Smooth muscle cell (in vitro differentiated cells): ENCODE measurements at regions not wholly inside any gene's neighbourhood (a gene's known extent, or its start where the extent isn't known, plus 50 kb on each side); places are given as distances from the start of the nearest gene placed in this dataset.
"Not testable (repeated sequence)": the region's sequence is repeated elsewhere in the genome, so short reads cannot be mapped to it uniquely, and the experiment has no call there.

Experiments
- DNase-seq: peaks from one replicate; lab custom pipeline; 2025; ENCODE audit not compliant: unreplicated experiment; lab: John Stamatoyannopoulos, UW
- H2AFZ ChIP-seq: fragments of 200-600 bp; sonication (generic); 2 replicates; pipeline ENCODE4 v1.6.0; 2016; ENCODE audit warnings: antibody characterized with exemption, low read depth, mild to moderate bottlenecking
- H3F3A ChIP-seq: fragments of 200-600 bp; sonication (generic); 2 replicates; pipeline ENCODE4 v1.6.0; 2017; ENCODE audit warnings: antibody characterized with exemption, low read depth
- H3K27ac ChIP-seq: fragments of 200-600 bp; sonication (generic); 2 replicates; pipeline ENCODE4 v1.5.1; 2016; ENCODE audit warnings: low read depth, mild to moderate bottlenecking
- H3K27me3 ChIP-seq: fragments of 200-600 bp; sonication (generic); 2 replicates; pipeline ENCODE4 v1.6.1; 2016; ENCODE audit warnings: low read depth, mild to moderate bottlenecking
- H3K36me3 ChIP-seq: fragments of 200-600 bp; sonication (generic); 2 replicates; pipeline ENCODE4 v1.5.1; 2016; ENCODE audit warnings: low read depth
- H3K4me1 ChIP-seq: fragments of 200-600 bp; sonication (generic); 2 replicates; pipeline ENCODE4 v1.5.1; 2016; ENCODE audit warnings: low read depth
- H3K4me2 ChIP-seq: fragments of 200-600 bp; sonication (generic); 2 replicates; pipeline ENCODE4 v1.6.0; 2016; ENCODE audit warnings: mild to moderate bottlenecking
- H3K4me3 ChIP-seq: fragments of 200-600 bp; sonication (generic); 2 replicates; pipeline ENCODE4 v1.5.1; 2016; ENCODE audit warnings: mild to moderate bottlenecking
- H3K79me2 ChIP-seq: fragments of 200-600 bp; sonication (generic); 2 replicates; pipeline ENCODE4 v1.6.0; 2016; ENCODE audit warnings: low read depth, mild to moderate bottlenecking
- H3K9ac ChIP-seq: fragments of 200-600 bp; sonication (generic); 2 replicates; pipeline ENCODE4 v1.6.0; 2016; ENCODE audit warnings: low read depth
- H3K9me3 ChIP-seq: fragments of 200-600 bp; sonication (generic); replicated peaks from 2 replicates; pipeline ENCODE4 v1.5.1; 2016; ENCODE audit warnings: low read depth
- H4K20me1 ChIP-seq: fragments of 200-600 bp; sonication (generic); 2 replicates; pipeline ENCODE4 v1.6.0; 2016; ENCODE audit warnings: low read depth
- CTCF ChIP-seq: fragments of 200-600 bp; sonication (generic); IDR thresholded peaks from 2 replicates; pipeline ENCODE4 v1.5.1; 2017; ENCODE audit warnings: borderline replicate concordance, mild to moderate bottlenecking, antibody characterized with exemption; ENCODE audit not compliant: insufficient read depth, poor library complexity, severe bottlenecking
- WGBS: methylation state at CpG from one replicate; pipeline ENCODE4 v1.1.7; 2016; ENCODE audit warnings: low lambda C conversion rate; 5-methylcytosine and 5-hydroxymethylcytosine counted together

GRCh38 chr3:73999501-73999900 lies 374.8 kb upstream of the PDZRN3 start:
- DNase-seq = no peak
- Histone ChIP-seq H3K27me3 (no peaks in the 10 kb centered on the region), H3K4me1 (no peaks in the 10 kb centered on the region), H3K9ac (no peak overlapping the region), H3K36me3 (no peaks in the 10 kb centered on the region), H4K20me1 (no peaks in the 10 kb centered on the region), H2AFZ (no peak overlapping the region), H3K4me3 (no peak overlapping the region), H3K79me2 (no peaks in the 10 kb centered on the region), H3K27ac (no peak overlapping the region), H3F3A (no peaks in the 10 kb centered on the region), H3K9me3 (no peaks in the 10 kb centered on the region), H3K4me2 (no peak overlapping the region)
- TF ChIP-seq CTCF = no peak
- 100% methylated on average over 1 of the region's 1 CpG for WGBS

- H3K27ac ChIP-seq, H3K9me3 ChIP-seq, H4K20me1 ChIP-seq, DNase-seq, H3K79me2 ChIP-seq, H2AFZ ChIP-seq, H3K4me1 ChIP-seq, H3K36me3 ChIP-seq, H3K27me3 ChIP-seq, H3K9ac ChIP-seq, H3K4me3 ChIP-seq, H3K4me2 ChIP-seq, H3F3A ChIP-seq: not testable (repeated sequence)
- 95% methylated on average over 19 of the region's 19 CpGs for WGBS
Observed at GRCh38 chr3:73990691-73991090, 365.9 kb upstream of the PDZRN3 start.

GRCh38 chr3:73966733-73967132 lies 342.0 kb upstream of the PDZRN3 start:
- no peak overlapping the region for H3K27ac ChIP-seq
- H4K20me1 ChIP-seq = no peaks in the 10 kb centered on the region
- no peaks in the 10 kb centered on the region for H3K4me1 ChIP-seq
- H3K36me3 ChIP-seq = no peaks in the 10 kb centered on the region
- TF ChIP-seq CTCF = no peak
- H3K9me3 ChIP-seq = no peaks in the 10 kb centered on the region
- no peaks in the 10 kb centered on the region for H3F3A ChIP-seq
- H2AFZ ChIP-seq = no peak overlapping the region
- no peaks in the 10 kb centered on the region for H3K79me2 ChIP-seq
- no peak overlapping the region for H3K4me2 ChIP-seq
- no peak overlapping the region for H3K9ac ChIP-seq
- WGBS = 53% methylated on average over 4 of the region's 4 CpGs
- DNase-seq = no peak
- H3K4me3 ChIP-seq = no peak overlapping the region
- no peaks in the 10 kb centered on the region for H3K27me3 ChIP-seq

- H2AFZ ChIP-seq = no peak overlapping the region
- DNase-seq = no peak
- H3K4me2 ChIP-seq = no peak overlapping the region
- H3K9ac ChIP-seq = no peak overlapping the region
- H3K36me3 ChIP-seq = no peaks in the 10 kb centered on the region
- 100% methylated on average over 1 of the region's 1 CpG for WGBS
- no peaks in the 10 kb centered on the region for H3K4me1 ChIP-seq
- no peaks in the 10 kb centered on the region for H3K79me2 ChIP-seq
- H3F3A ChIP-seq = no peaks in the 10 kb centered on the region
- no peak overlapping the region for H3K27ac ChIP-seq
- H3K4me3 ChIP-seq = no peak overlapping the region
- H4K20me1 ChIP-seq = no peaks in the 10 kb centered on the region
- no peaks in the 10 kb centered on the region for H3K27me3 ChIP-seq
- no peaks in the 10 kb centered on the region for H3K9me3 ChIP-seq
- TF ChIP-seq CTCF = no peak
Observed at GRCh38 chr3:73964818-73965217, 340.1 kb upstream of the PDZRN3 start.
